ENCODE measurements at regions not wholly inside any gene's neighbourhood (a gene's known extent, or its start where the extent isn't known, plus 50 kb on each side); places are given as distances from the start of the nearest gene placed in this dataset.

DNA sequence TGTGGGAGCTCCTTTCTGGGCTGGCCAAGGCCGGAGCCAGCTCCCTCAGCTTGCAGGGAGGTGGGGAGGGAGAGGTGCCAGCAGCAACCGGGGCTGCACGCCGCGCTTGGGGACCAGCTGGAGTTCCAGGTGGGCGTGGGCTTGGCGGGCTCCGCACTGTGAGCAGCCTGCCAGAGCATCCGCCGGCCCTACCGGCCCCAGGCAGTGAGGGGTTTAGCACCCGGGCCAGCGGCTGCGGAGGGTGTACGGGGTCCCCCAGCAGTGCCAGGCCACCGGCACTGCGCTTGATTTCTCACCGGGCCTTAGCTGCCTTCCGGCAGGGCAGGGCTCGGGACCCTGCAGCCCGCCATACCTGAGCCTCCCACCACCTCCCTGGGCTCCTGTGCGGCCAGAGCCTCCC lies 651.0 kb upstream of the ARPP21 start:
- no peak overlapping the region for H3K4me3 ChIP-seq (ENCODE audit: low read length)
- TF ChIP-seq, protein P1, sequence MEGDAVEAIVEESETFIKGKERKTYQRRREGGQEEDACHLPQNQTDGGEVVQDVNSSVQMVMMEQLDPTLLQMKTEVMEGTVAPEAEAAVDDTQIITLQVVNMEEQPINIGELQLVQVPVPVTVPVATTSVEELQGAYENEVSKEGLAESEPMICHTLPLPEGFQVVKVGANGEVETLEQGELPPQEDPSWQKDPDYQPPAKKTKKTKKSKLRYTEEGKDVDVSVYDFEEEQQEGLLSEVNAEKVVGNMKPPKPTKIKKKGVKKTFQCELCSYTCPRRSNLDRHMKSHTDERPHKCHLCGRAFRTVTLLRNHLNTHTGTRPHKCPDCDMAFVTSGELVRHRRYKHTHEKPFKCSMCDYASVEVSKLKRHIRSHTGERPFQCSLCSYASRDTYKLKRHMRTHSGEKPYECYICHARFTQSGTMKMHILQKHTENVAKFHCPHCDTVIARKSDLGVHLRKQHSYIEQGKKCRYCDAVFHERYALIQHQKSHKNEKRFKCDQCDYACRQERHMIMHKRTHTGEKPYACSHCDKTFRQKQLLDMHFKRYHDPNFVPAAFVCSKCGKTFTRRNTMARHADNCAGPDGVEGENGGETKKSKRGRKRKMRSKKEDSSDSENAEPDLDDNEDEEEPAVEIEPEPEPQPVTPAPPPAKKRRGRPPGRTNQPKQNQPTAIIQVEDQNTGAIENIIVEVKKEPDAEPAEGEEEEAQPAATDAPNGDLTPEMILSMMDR (conservative IDR thresholded peaks at IDR 0.05; ENCODE audit: low read depth, low read length), result no peak
- no peak for DNase-seq (ENCODE audit: low read depth)

DNA sequence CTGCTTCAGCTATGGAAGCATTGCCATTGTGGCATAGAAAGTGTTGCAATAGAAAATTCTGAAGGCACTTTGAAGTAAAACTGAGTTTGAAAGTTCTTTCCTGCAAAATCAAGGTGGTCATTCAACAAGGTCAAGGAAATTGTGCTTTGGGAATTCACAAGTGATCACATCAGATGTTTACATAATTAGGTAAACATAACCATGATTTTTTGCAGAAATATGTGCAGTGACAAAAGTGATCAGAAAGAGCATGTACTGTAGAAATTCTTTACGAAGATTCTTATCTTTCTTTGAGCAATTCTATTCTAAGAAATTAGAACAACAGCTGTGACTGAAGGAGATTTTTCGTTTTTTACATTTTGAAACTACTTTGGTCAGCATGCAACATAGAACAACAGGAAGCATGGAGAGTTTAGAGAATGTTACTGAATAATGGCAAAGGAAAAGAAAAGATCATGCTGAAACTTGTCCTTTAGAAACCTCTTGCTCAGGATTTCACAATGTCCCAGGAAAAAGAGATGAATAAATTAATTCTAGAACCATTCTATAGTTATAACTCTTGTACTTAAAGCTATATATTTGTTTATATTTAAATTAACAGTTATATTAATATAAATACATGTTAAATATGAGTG lies 643.4 kb upstream of the ARPP21 start:
- DNase-seq (ENCODE audit: low read depth), result no peak
- no peak overlapping the region for H3K4me3 ChIP-seq (ENCODE audit: low read length)
- TF ChIP-seq, protein P1 (conservative IDR thresholded peaks at IDR 0.05; ENCODE audit: low read depth, low read length), result no peak

DNA sequence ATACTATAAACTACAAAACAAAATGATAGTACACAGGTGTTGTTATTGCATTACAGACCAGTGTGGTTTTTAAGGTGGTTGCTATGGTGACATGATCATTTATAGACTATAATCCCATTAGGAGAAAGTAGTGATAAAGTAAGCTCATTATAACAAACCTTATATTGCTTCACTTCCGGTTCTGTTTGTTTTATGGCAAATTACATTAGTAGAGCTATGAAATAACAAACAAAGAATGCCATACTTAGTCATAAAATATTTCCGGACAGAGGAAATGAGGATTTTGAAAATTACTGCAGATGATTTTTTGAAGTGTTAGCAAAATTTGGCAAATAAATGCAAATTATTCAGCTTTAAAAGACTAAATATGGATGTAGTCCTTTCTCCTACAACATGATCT lies 640.4 kb upstream of the ARPP21 start:
- TF ChIP-seq, protein P1 (conservative IDR thresholded peaks at IDR 0.05; ENCODE audit: low read depth, low read length), result no peak
- no peak overlapping the region for H3K4me3 ChIP-seq (ENCODE audit: low read length)
- peak; percentile 20 for DNase-seq (ENCODE audit: low read depth)

DNA sequence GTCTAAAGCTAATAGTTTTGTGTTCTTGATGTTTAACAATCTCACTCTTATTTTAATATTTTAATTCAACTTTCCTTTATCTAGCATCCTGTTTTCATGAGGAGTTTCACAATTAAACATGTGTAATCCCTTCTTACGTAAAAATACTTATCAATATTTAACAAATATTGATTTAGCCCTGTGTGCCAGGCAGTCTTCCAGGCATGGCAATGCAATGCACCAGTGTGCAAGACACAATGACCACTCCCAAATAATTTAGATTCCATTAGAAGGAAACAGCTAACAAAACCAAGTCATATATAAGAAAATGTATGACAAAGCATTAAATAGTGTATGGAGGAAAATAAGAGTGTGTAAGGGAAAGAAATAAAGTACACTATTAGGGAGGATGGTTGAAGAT lies 627.1 kb upstream of the ARPP21 start:
- H3K4me3 ChIP-seq (ENCODE audit: low read length), result no peak overlapping the region
- TF ChIP-seq, protein P1 (conservative IDR thresholded peaks at IDR 0.05; ENCODE audit: low read depth, low read length), result no peak
- DNase-seq (ENCODE audit: low read depth), result no peak

DNA sequence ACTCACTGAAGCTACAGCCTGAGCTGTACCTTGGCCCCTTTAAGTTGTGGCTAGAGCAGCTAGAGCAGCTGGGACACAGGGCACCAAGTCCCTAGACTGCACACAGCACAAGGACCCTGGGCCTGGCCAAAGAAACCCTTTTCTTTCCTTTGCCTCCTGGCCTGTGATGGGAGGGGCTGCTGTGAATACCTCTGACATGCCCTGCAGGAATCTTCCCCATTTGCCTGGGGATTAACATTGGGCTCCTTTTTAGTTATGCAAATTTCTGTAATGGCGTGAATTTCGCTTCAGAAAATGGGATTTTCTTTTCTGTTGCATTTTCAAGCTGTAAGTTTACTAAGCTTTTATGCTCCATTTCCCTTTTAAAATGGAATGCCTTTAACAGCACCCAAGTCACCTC lies 611.2 kb upstream of the ARPP21 start:
- TF ChIP-seq, protein P1 (conservative IDR thresholded peaks at IDR 0.05; ENCODE audit: low read depth, low read length), result no peak
- no peak for DNase-seq (ENCODE audit: low read depth)
- H3K4me3 ChIP-seq (ENCODE audit: low read length), result no peak overlapping the region

DNA sequence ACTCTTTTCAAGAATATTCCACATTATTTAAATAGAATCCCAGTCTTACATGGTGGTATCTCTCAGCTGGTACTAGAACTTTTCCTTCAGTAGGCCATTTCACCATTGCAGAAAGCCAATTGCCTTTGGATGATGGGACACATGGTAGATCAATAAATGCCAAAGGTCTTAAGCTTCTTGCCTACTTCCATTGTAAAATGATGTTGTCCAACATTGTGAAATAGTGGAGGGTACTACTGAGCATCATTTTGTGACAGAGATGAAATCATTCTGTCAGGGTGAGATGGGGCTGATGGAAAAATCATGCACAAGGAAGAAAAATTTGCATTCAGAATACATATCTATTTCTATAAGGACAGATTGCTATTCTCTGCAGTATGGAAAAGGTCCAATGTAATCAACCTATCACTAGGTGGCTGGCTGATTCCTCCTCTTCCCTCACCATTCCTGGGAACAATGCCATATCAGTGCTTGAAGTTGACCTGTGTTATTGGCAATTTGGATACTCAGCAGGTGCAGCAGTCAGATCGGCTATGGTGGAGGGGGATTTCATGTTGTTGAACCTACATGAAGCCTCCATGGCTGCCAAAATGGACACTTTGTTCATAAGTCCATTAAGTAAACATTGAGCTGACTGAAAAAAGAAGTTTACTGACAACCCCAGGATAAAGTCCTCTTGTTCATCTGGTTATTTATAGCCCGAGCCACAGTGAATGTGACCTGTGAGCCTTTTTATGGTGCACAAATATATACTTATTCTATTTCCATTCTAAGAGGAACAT lies 596.9 kb upstream of the ARPP21 start:
- TF ChIP-seq, protein P1 (conservative IDR thresholded peaks at IDR 0.05; ENCODE audit: low read depth, low read length), result no peak
- no peak overlapping the region for H3K4me3 ChIP-seq (ENCODE audit: low read length)
- DNase-seq (ENCODE audit: low read depth), result no peak

DNA sequence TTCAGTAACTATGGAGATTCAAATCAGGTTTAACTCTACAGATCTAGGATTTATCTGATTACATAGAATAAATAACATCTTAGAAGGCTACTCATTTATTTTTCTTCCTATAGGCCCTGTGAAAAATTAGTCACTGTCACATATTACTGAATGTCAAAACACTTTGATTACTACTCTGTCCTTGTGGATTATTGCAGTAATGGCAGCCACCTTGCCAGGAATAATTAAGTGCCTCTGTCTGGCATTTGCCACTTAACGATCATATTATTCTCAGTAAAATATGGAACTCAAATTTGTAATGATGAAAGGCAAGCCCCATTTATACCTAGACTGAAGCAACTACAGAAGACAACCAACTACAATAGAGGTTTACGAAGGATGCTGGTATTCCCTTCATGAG lies 596.3 kb upstream of the ARPP21 start:
- no peak for DNase-seq (ENCODE audit: low read depth)
- TF ChIP-seq, protein P1 (conservative IDR thresholded peaks at IDR 0.05; ENCODE audit: low read depth, low read length), result no peak
- no peak overlapping the region for H3K4me3 ChIP-seq (ENCODE audit: low read length)

Data from retinal pigment epithelial cell (primary cell).